T-helper 2 cell treated with Interferon-gamma antibody and Interleukin-4, amounts not matched to agents 5 μg/mL and 100 μg/mL, for 36 hours (primary cell): ENCODE measurements at regions not wholly inside any gene's neighbourhood (a gene's known extent, or its start where the extent isn't known, plus 50 kb on each side); places are given as distances from the start of the nearest gene placed in this dataset.

Experiments
- DNase-seq: peaks from one replicate; pipeline ENCODE4 v3.0.0; 2021; ENCODE audit warnings: low spot score
- H3K27ac Mint-ChIP-seq: one replicate; pipeline ENCODE4 v1.8.0; 2021; ENCODE audit warnings: mild to moderate bottlenecking, mixed read lengths
- H3K27me3 Mint-ChIP-seq: one replicate; pipeline ENCODE4 v1.8.0; 2021; ENCODE audit warnings: low read depth, mixed read lengths
- H3K36me3 Mint-ChIP-seq: one replicate; pipeline ENCODE4 v1.8.0; 2021; ENCODE audit warnings: low read depth, mixed read lengths
- H3K4me1 Mint-ChIP-seq: one replicate; pipeline ENCODE4 v1.8.0; 2021; ENCODE audit warnings: low read depth, mixed read lengths
- H3K4me3 Mint-ChIP-seq: one replicate; pipeline ENCODE4 v1.8.0; 2022; ENCODE audit warnings: mild to moderate bottlenecking, moderate library complexity, mixed read lengths
- H3K9me3 Mint-ChIP-seq: one replicate; pipeline ENCODE4 v1.8.0; 2021; ENCODE audit warnings: mixed read lengths

GRCh38 chr1:213385806-213386324 is 334.8 kb downstream of the RPS6KC1 start:
- H3K27ac Mint-ChIP-seq = no peak overlapping the region
- no peak overlapping the region for H3K4me3 Mint-ChIP-seq
- H3K9me3 Mint-ChIP-seq = no peaks in the 10 kb centered on the region
- no peaks in the 10 kb centered on the region for H3K36me3 Mint-ChIP-seq
- DNase-seq = no peak
- H3K27me3 Mint-ChIP-seq = no peaks in the 10 kb centered on the region
- H3K4me1 Mint-ChIP-seq = no peaks in the 10 kb centered on the region

GRCh38 chr1:213387380-213388015 is 336.5 kb downstream of the RPS6KC1 start:
- Mint-ChIP-seq H3K4me3 (no peak overlapping the region), H3K27me3 (no peaks in the 10 kb centered on the region), H3K36me3 (no peaks in the 10 kb centered on the region), H3K27ac (no peak overlapping the region), H3K4me1 (no peaks in the 10 kb centered on the region), H3K9me3 (no peaks in the 10 kb centered on the region)
- DNase-seq = no peak

- no peak overlapping the region for H3K27ac Mint-ChIP-seq
- H3K4me1 Mint-ChIP-seq = no peaks in the 10 kb centered on the region
- no peak for DNase-seq
- no peaks in the 10 kb centered on the region for H3K36me3 Mint-ChIP-seq
- no peaks in the 10 kb centered on the region for H3K9me3 Mint-ChIP-seq
- H3K4me3 Mint-ChIP-seq = no peak overlapping the region
- H3K27me3 Mint-ChIP-seq = no peaks in the 10 kb centered on the region
Observed at GRCh38 chr1:213388199-213388598, 337.2 kb downstream of the RPS6KC1 start.

- no peak overlapping the region for H3K4me3 Mint-ChIP-seq
- H3K9me3 Mint-ChIP-seq = no peaks in the 10 kb centered on the region
- H3K36me3 Mint-ChIP-seq = no peaks in the 10 kb centered on the region
- no peak overlapping the region for H3K27ac Mint-ChIP-seq
- no peaks in the 10 kb centered on the region for H3K4me1 Mint-ChIP-seq
- no peak for DNase-seq
- no peaks in the 10 kb centered on the region for H3K27me3 Mint-ChIP-seq
Observed at GRCh38 chr1:213389061-213389581, 338.1 kb downstream of the RPS6KC1 start.

GRCh38 chr1:213391445-213391844 is 340.4 kb downstream of the RPS6KC1 start:
- H3K4me3 Mint-ChIP-seq = no peak overlapping the region
- DNase-seq = no peak
- no peaks in the 10 kb centered on the region for H3K36me3 Mint-ChIP-seq
- H3K27ac Mint-ChIP-seq = no peak overlapping the region
- no peaks in the 10 kb centered on the region for H3K27me3 Mint-ChIP-seq
- no peaks in the 10 kb centered on the region for H3K4me1 Mint-ChIP-seq
- no peaks in the 10 kb centered on the region for H3K9me3 Mint-ChIP-seq

GRCh38 chr1:213393860-213394259 is 342.8 kb downstream of the RPS6KC1 start:
- no peaks in the 10 kb centered on the region for H3K27me3 Mint-ChIP-seq
- H3K4me1 Mint-ChIP-seq = no peaks in the 10 kb centered on the region

GRCh38 chr1:213394837-213395236 is 343.8 kb downstream of the RPS6KC1 start:
- no peaks in the 10 kb centered on the region for H3K36me3 Mint-ChIP-seq
- H3K9me3 Mint-ChIP-seq = no peaks in the 10 kb centered on the region
- DNase-seq = no peak
- H3K27me3 Mint-ChIP-seq = no peaks in the 10 kb centered on the region
- no peak overlapping the region for H3K4me3 Mint-ChIP-seq
- H3K4me1 Mint-ChIP-seq = no peaks in the 10 kb centered on the region
- no peak overlapping the region for H3K27ac Mint-ChIP-seq

More at GRCh38 chr1:213393860-213394259, 342.8 kb downstream of the RPS6KC1 start:
- Mint-ChIP-seq H3K9me3 (no peaks in the 10 kb centered on the region), H3K27ac (no peak overlapping the region), H3K36me3 (no peaks in the 10 kb centered on the region), H3K4me3 (no peak overlapping the region)
- no peak for DNase-seq

GRCh38 chr1:213397638-213398037 is 346.6 kb downstream of the RPS6KC1 start:
- Mint-ChIP-seq H3K27me3 (no peaks in the 10 kb centered on the region), H3K4me1 (no peaks in the 10 kb centered on the region), H3K36me3 (no peaks in the 10 kb centered on the region), H3K4me3 (no peak overlapping the region), H3K27ac (no peak overlapping the region), H3K9me3 (no peaks in the 10 kb centered on the region)
- no peak for DNase-seq

- Mint-ChIP-seq H3K27ac (no peak overlapping the region), H3K4me1 (no peaks in the 10 kb centered on the region), H3K9me3 (no peaks in the 10 kb centered on the region), H3K36me3 (no peaks in the 10 kb centered on the region), H3K4me3 (no peak overlapping the region), H3K27me3 (no peaks in the 10 kb centered on the region)
- no peak for DNase-seq
Observed at GRCh38 chr1:213399695-213400094, 348.7 kb downstream of the RPS6KC1 start.

- Mint-ChIP-seq H3K4me3 (no peak overlapping the region), H3K4me1 (no peaks in the 10 kb centered on the region), H3K27me3 (no peaks in the 10 kb centered on the region), H3K9me3 (no peaks in the 10 kb centered on the region), H3K36me3 (no peaks in the 10 kb centered on the region), H3K27ac (no peak overlapping the region)
- no peak for DNase-seq
Observed at GRCh38 chr1:213409208-213409631, 358.2 kb downstream of the RPS6KC1 start.

- no peak overlapping the region for H3K4me3 Mint-ChIP-seq
- H3K36me3 Mint-ChIP-seq = no peaks in the 10 kb centered on the region
- H3K9me3 Mint-ChIP-seq = no peaks in the 10 kb centered on the region
- no peaks in the 10 kb centered on the region for H3K4me1 Mint-ChIP-seq
- H3K27me3 Mint-ChIP-seq = no peaks in the 10 kb centered on the region
- no peak overlapping the region for H3K27ac Mint-ChIP-seq
- no peak for DNase-seq
Observed at GRCh38 chr1:213409971-213410370, 358.9 kb downstream of the RPS6KC1 start.

- DNase-seq = no peak
- H3K4me1 Mint-ChIP-seq = no peaks in the 10 kb centered on the region
- H3K27ac Mint-ChIP-seq = no peak overlapping the region
- no peaks in the 10 kb centered on the region for H3K36me3 Mint-ChIP-seq
- no peaks in the 10 kb centered on the region for H3K27me3 Mint-ChIP-seq
- no peak overlapping the region for H3K4me3 Mint-ChIP-seq
- H3K9me3 Mint-ChIP-seq = no peaks in the 10 kb centered on the region
Observed at GRCh38 chr1:213414346-213414745, 363.3 kb downstream of the RPS6KC1 start.

- Mint-ChIP-seq H3K4me3 (no peak overlapping the region), H3K36me3 (no peaks in the 10 kb centered on the region), H3K9me3 (no peaks in the 10 kb centered on the region), H3K27ac (no peak overlapping the region), H3K4me1 (no peaks in the 10 kb centered on the region), H3K27me3 (no peaks in the 10 kb centered on the region)
- no peak for DNase-seq
Observed at GRCh38 chr1:213414911-213415310, 363.9 kb downstream of the RPS6KC1 start.

- no peaks in the 10 kb centered on the region for H3K9me3 Mint-ChIP-seq
- no peak overlapping the region for H3K27ac Mint-ChIP-seq
- no peaks in the 10 kb centered on the region for H3K4me1 Mint-ChIP-seq
- no peak for DNase-seq
- no peaks in the 10 kb centered on the region for H3K27me3 Mint-ChIP-seq
- no peaks in the 10 kb centered on the region for H3K36me3 Mint-ChIP-seq
- H3K4me3 Mint-ChIP-seq = no peak overlapping the region
Observed at GRCh38 chr1:213415691-213416380, 364.8 kb downstream of the RPS6KC1 start.
